Hepatocyte (in vitro differentiated cells): ENCODE measurements at regions not wholly inside any gene's neighbourhood (a gene's known extent, or its start where the extent isn't known, plus 50 kb on each side); places are given as distances from the start of the nearest gene placed in this dataset.

Experiments used
- DNase-seq: peaks from one replicate; pipeline ENCODE4 v3.0.0-alpha.2; 2016; ENCODE audit warnings: low spot score
- H2AFZ ChIP-seq: fragments of 200-600 bp; sonication (generic); 2 replicates; pipeline ENCODE4 v1.6.0; 2016; ENCODE audit warnings: antibody characterized with exemption, mild to moderate bottlenecking
- H3K27ac ChIP-seq: fragments of 200-600 bp; sonication (generic); 2 replicates; pipeline ENCODE4 v1.5.1; 2016; ENCODE audit warnings: mild to moderate bottlenecking
- H3K27me3 ChIP-seq: fragments of 200-600 bp; sonication (generic); 2 replicates; pipeline ENCODE4 v1.6.1; 2016
- H3K36me3 ChIP-seq: fragments of 200-600 bp; sonication (generic); replicated peaks from 2 replicates; pipeline ENCODE4 v1.5.1; 2016; ENCODE audit warnings: low read depth; ENCODE audit not compliant: insufficient read depth
- H3K4me1 ChIP-seq: fragments of 200-600 bp; sonication (generic); 2 replicates; pipeline ENCODE4 v1.5.1; 2016; ENCODE audit warnings: mild to moderate bottlenecking, moderate library complexity; ENCODE audit not compliant: insufficient read depth
- H3K4me2 ChIP-seq: fragments of 200-600 bp; sonication (generic); 2 replicates; pipeline ENCODE4 v1.6.0; 2016
- H3K4me3 ChIP-seq: fragments of 200-600 bp; sonication (generic); 2 replicates; pipeline ENCODE4 v1.5.1; 2016; ENCODE audit warnings: mild to moderate bottlenecking
- H3K79me2 ChIP-seq: fragments of 200-600 bp; sonication (generic); 2 replicates; pipeline ENCODE4 v1.6.0; 2017; ENCODE audit warnings: mild to moderate bottlenecking
- H3K9me2 ChIP-seq: fragments of 200-600 bp; sonication (generic); replicated peaks from 2 replicates; pipeline ENCODE4 v1.6.0; 2017; ENCODE audit warnings: mild to moderate bottlenecking; ENCODE audit not compliant: insufficient read depth
- H3K9me3 ChIP-seq: fragments of 200-600 bp; sonication (generic); 2 replicates; pipeline ENCODE4 v1.5.1; 2016; ENCODE audit warnings: low read depth, mild to moderate bottlenecking
- H4K20me1 ChIP-seq: fragments of 200-600 bp; sonication (generic); 2 replicates; pipeline ENCODE4 v1.6.0; 2016; ENCODE audit warnings: mild to moderate bottlenecking; ENCODE audit not compliant: insufficient read depth, poor library complexity, severe bottlenecking
- CTCF ChIP-seq: fragments of 200-600 bp; sonication (generic); IDR thresholded peaks from 2 replicates; pipeline ENCODE4 v1.5.1; 2016; ENCODE audit warnings: antibody characterized with exemption, mild to moderate bottlenecking; ENCODE audit not compliant: poor library complexity
- EZH2 ChIP-seq: fragments of 200-600 bp; sonication (generic); IDR thresholded peaks from 2 replicates; pipeline ENCODE4 v1.6.1; 2016; ENCODE audit warnings: antibody characterized with exemption, mild to moderate bottlenecking, borderline replicate concordance
- EZH2phosphoT487 ChIP-seq: fragments of 200-600 bp; sonication (generic); IDR thresholded peaks from one replicate; pipeline ENCODE4 v1.6.1; 2018; ENCODE audit warnings: antibody characterized with exemption, mild to moderate bottlenecking, low read depth, moderate library complexity; ENCODE audit not compliant: unreplicated experiment, severe bottlenecking
- WGBS: methylation state at CpG from one replicate; pipeline ENCODE4 v1.1.6; 2016; ENCODE audit warnings: low lambda C conversion rate; ENCODE audit errors: missing lambda C conversion rate; 5-methylcytosine and 5-hydroxymethylcytosine counted together

DNA sequence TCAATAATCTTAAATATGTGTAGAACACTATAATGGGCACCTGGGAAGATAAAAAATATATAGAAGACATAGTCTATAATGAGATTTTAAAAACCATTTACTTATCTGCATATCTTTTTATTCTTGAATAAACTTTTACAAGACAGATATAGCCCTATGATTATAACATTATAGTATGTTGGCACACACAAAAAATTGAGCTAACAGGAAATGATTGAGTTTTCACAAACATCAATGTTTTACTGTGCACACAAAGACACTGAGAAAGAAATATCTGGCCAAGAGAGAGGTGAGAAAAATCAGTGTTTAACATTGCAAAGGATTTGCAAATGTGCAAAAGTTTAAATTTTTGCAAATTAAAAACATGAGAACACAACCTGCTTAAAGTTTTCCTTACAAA lies 124.3 kb downstream of the BBS10 start:
- Histone ChIP-seq H4K20me1 (no peaks in the 10 kb centered on the region), H2AFZ (no peak overlapping the region), H3K9me2 (no peaks in the 10 kb centered on the region), H3K27ac (no peak overlapping the region), H3K27me3 (no peaks in the 10 kb centered on the region), H3K4me1 (no peaks in the 10 kb centered on the region), H3K79me2 (no peaks in the 10 kb centered on the region), H3K4me2 (no peak overlapping the region), H3K9me3 (no peaks in the 10 kb centered on the region), H3K36me3 (no peaks in the 10 kb centered on the region), H3K4me3 (no peak overlapping the region)
- DNase-seq = no peak
- no peak for TF ChIP-seq EZH2
- no peak for TF ChIP-seq EZH2phosphoT487
- no peak for TF ChIP-seq CTCF

DNA sequence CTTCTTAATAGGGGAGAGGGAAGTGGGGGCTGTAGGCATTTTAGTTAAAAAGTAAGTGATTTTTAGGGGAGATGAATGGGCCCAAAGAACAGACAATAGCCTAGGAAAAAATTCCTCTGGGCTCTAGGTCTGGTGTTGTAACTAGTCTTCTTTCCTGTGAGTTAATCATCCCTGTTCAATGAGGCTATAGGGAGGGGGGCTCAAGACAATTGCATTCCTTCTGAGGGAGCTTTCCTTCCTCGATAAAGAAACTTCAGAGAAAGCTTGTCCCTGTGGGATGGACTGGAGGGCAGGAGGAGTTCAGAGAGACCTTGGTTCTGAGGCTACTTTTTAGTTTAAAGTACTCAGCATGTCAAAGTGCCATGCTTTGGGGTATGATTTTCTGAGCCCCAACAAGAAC lies 127.2 kb downstream of the BBS10 start:
- no peaks in the 10 kb centered on the region for H3K9me2 ChIP-seq
- WGBS = 30% methylated on average over 1 of the region's 1 CpG
- H3K79me2 ChIP-seq = no peaks in the 10 kb centered on the region
- no peak for TF ChIP-seq EZH2phosphoT487
- TF ChIP-seq EZH2 = no peak
- no peak for TF ChIP-seq CTCF
- DNase-seq = no peak
- H4K20me1 ChIP-seq = no peaks in the 10 kb centered on the region
- H3K4me1 ChIP-seq = no peaks in the 10 kb centered on the region
- no peaks in the 10 kb centered on the region for H3K27me3 ChIP-seq
- H2AFZ ChIP-seq = no peak overlapping the region
- H3K36me3 ChIP-seq = no peaks in the 10 kb centered on the region
- no peak overlapping the region for H3K27ac ChIP-seq
- H3K4me3 ChIP-seq = no peak overlapping the region
- H3K4me2 ChIP-seq = no peak overlapping the region
- H3K9me3 ChIP-seq = no peaks in the 10 kb centered on the region

- H4K20me1 ChIP-seq = no peaks in the 10 kb centered on the region
- WGBS = 60% methylated on average over 1 of the region's 1 CpG
- no peaks in the 10 kb centered on the region for H3K9me2 ChIP-seq
- DNase-seq = no peak
- H3K36me3 ChIP-seq = no peaks in the 10 kb centered on the region
- H3K27me3 ChIP-seq = no peaks in the 10 kb centered on the region
- TF ChIP-seq EZH2phosphoT487 (no peak), EZH2 (no peak), CTCF (no peak)
- H3K9me3 ChIP-seq = no peaks in the 10 kb centered on the region
- no peak overlapping the region for H2AFZ ChIP-seq
- no peaks in the 10 kb centered on the region for H3K4me1 ChIP-seq
- no peak overlapping the region for H3K4me3 ChIP-seq
- no peak overlapping the region for H3K27ac ChIP-seq
- H3K4me2 ChIP-seq = no peak overlapping the region
- no peaks in the 10 kb centered on the region for H3K79me2 ChIP-seq
Measured at GRCh38 chr12:76219806-76220205, 128.4 kb downstream of the BBS10 start.
